WTC11 (cell line): ENCODE measurements at regions not wholly inside any gene's neighbourhood (a gene's known extent, or its start where the extent isn't known, plus 50 kb on each side); places are given as distances from the start of the nearest gene placed in this dataset.

Experiments used
- ATAC-seq: fragments of 200-7000 bp; cut with Tn5 transposase; 2 replicates; pipeline ENCODE4 v1.10.0; 2021; ENCODE audit warnings: mild to moderate bottlenecking, moderate library complexity
- CTCF ChIA-PET: fragments of 300-600 bp; sonication (Branson Sonifier 250); formaldehyde crosslinking; loops from one replicate; lab custom pipeline; 2021; ENCODE audit warnings: antibody characterized with exemption; lab: Charles Lee
- POLR2A ChIA-PET: fragments of 350-600 bp; sonication (Branson Sonifier 250); formaldehyde crosslinking; loops from one replicate; lab custom pipeline; 2021; ENCODE audit warnings: antibody characterized with exemption; lab: Charles Lee
- DNase-seq: peaks from one replicate; pipeline ENCODE4 v3.0.0; 2021; ENCODE audit warnings: low spot score
- H3K27ac Mint-ChIP-seq: 2 replicates; pipeline ENCODE4 v1.8.0; 2021; ENCODE audit warnings: mixed read lengths
- H3K27me3 Mint-ChIP-seq: 2 replicates; pipeline ENCODE4 v1.8.0; 2021; ENCODE audit warnings: low read depth, mild to moderate bottlenecking, moderate library complexity, mixed read lengths
- H3K36me3 Mint-ChIP-seq: 2 replicates; pipeline ENCODE4 v1.8.0; 2021; ENCODE audit warnings: mixed read lengths
- H3K4me1 Mint-ChIP-seq: 2 replicates; pipeline ENCODE4 v1.8.0; 2022; ENCODE audit warnings: mixed read lengths
- H3K4me3 Mint-ChIP-seq: 2 replicates; pipeline ENCODE4 v1.8.0; 2021; ENCODE audit warnings: mild to moderate bottlenecking, moderate library complexity, mixed read lengths
- H3K9me3 Mint-ChIP-seq: 2 replicates; pipeline ENCODE4 v1.8.0; 2021; ENCODE audit warnings: mixed read lengths
- ATF1 ChIP-seq: sonication (generic); formaldehyde crosslinking; IDR thresholded peaks from 2 replicates; pipeline ENCODE4 v1.8.1; 2023; ENCODE audit warnings: mild to moderate bottlenecking, moderate library complexity, missing genetic modification reagents
- ETV6 ChIP-seq: sonication (generic); formaldehyde crosslinking; IDR thresholded peaks from 2 replicates; pipeline ENCODE4 v1.8.1; 2022; ENCODE audit warnings: mild to moderate bottlenecking, missing genetic modification reagents
- HMGA2 ChIP-seq: fragments of 250-450 bp; sonication (Bioruptor Pico); IDR thresholded peaks from 2 replicates; pipeline ENCODE4 v1.4.0; 2021; ENCODE audit warnings: mild to moderate bottlenecking, moderate library complexity
- PRRX2 ChIP-seq: fragments of 250-450 bp; sonication (Bioruptor Pico); IDR thresholded peaks from 2 replicates; pipeline ENCODE4 v1.8.0; 2021; ENCODE audit warnings: mild to moderate bottlenecking
- ZNF263 ChIP-seq: sonication (generic); formaldehyde crosslinking; IDR thresholded peaks from 2 replicates; pipeline ENCODE4 v1.8.1; 2022; ENCODE audit warnings: low read depth, mild to moderate bottlenecking, moderate library complexity, missing genetic modification reagents
- TF ChIP-seq, protein P1 (sequence below): fragments of 250-450 bp; sonication (Bioruptor Pico); IDR thresholded peaks from 2 replicates; pipeline ENCODE4 v1.9.0; 2021; ENCODE audit warnings: mild to moderate bottlenecking, borderline replicate concordance
- TF ChIP-seq, protein P2 (sequence below): sonication (generic); formaldehyde crosslinking; IDR thresholded peaks from 2 replicates; pipeline ENCODE4 v1.8.0; 2023; ENCODE audit warnings: missing genetic modification reagents
- TF ChIP-seq, protein P3 (sequence below): sonication (generic); formaldehyde crosslinking; IDR thresholded peaks from 2 replicates; pipeline ENCODE4 v1.8.1; 2023; ENCODE audit warnings: mild to moderate bottlenecking, moderate library complexity, missing genetic modification reagents
- TF ChIP-seq, protein P4 (sequence below): sonication (generic); formaldehyde crosslinking; IDR thresholded peaks from 2 replicates; pipeline ENCODE4 v1.8.0; 2023; ENCODE audit warnings: missing genetic modification reagents, mild to moderate bottlenecking, borderline replicate concordance
- TF ChIP-seq, protein P5 (sequence below): sonication (generic); formaldehyde crosslinking; IDR thresholded peaks from 2 replicates; pipeline ENCODE4 v1.8.0; 2023; ENCODE audit warnings: mild to moderate bottlenecking, missing genetic modification reagents

DNA sequence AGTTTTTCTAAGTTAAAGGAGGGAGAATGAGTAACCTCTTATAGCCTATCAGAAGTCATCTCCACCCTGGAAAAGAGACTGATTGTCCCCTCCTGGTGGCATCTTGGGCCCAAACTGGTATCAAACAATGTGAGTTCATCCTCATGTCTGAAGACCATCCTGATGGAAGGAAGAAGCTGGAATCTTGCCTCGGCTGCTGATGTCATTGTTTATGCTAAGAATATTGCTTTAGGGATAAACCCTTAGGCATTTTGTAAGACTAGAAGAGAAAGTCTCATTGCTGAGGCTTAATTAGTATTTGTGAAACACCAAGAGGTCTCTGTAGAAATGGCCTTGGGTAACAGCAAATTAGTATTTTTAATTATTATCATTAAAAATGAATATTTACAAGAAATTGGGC, 65.7 kb upstream of the KCNN2 start:
- Mint-ChIP-seq H3K27ac (no peak overlapping the region), H3K9me3 (peaks cover 22% of the 10 kb centered on the region), H3K27me3 (0 out of 2 replicates have a peak, but pooled peaks cover 2% of the 10 kb centered on the region), H3K4me3 (no peak overlapping the region), H3K36me3 (peaks cover 14% of the 10 kb centered on the region), H3K4me1 (peaks cover 3% of the 10 kb centered on the region)
- POLR2A ChIA-PET = no interaction called here
- TF ChIP-seq HMGA2 = no peak
- no peak for TF ChIP-seq ATF1 (CRISPR knock-in tag)
- no peak for TF ChIP-seq PRRX2 (CRISPR knock-in tag)
- TF ChIP-seq, protein P1, sequence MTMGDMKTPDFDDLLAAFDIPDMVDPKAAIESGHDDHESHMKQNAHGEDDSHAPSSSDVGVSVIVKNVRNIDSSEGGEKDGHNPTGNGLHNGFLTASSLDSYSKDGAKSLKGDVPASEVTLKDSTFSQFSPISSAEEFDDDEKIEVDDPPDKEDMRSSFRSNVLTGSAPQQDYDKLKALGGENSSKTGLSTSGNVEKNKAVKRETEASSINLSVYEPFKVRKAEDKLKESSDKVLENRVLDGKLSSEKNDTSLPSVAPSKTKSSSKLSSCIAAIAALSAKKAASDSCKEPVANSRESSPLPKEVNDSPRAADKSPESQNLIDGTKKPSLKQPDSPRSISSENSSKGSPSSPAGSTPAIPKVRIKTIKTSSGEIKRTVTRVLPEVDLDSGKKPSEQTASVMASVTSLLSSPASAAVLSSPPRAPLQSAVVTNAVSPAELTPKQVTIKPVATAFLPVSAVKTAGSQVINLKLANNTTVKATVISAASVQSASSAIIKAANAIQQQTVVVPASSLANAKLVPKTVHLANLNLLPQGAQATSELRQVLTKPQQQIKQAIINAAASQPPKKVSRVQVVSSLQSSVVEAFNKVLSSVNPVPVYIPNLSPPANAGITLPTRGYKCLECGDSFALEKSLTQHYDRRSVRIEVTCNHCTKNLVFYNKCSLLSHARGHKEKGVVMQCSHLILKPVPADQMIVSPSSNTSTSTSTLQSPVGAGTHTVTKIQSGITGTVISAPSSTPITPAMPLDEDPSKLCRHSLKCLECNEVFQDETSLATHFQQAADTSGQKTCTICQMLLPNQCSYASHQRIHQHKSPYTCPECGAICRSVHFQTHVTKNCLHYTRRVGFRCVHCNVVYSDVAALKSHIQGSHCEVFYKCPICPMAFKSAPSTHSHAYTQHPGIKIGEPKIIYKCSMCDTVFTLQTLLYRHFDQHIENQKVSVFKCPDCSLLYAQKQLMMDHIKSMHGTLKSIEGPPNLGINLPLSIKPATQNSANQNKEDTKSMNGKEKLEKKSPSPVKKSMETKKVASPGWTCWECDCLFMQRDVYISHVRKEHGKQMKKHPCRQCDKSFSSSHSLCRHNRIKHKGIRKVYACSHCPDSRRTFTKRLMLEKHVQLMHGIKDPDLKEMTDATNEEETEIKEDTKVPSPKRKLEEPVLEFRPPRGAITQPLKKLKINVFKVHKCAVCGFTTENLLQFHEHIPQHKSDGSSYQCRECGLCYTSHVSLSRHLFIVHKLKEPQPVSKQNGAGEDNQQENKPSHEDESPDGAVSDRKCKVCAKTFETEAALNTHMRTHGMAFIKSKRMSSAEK (CRISPR knock-in tag) = no peak
- DNase-seq = no peak
- CTCF ChIA-PET = no interaction called here
- ATAC-seq = no peak

DNA sequence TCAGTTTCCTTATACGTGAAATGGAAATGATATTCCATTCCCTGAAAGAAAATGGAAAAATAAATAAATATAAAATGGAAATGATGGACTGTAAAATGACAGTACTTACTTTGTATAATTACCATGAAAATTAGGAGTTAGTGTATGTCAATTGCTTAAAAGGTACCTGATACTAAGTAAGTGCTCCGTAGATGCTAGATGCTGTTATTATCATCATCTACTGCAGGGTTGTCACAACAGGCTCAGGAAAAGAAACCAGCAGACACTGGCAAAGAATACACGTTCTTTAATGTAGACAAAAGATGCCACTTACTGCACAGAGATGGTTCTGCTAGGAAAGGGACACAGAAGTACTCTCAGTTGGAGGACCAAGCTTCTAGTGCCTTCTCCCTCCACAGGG, 64.0 kb upstream of the KCNN2 start:
- no peak overlapping the region for H3K4me3 Mint-ChIP-seq
- H3K27me3 Mint-ChIP-seq = no peaks in the 10 kb centered on the region
- H3K36me3 Mint-ChIP-seq = peaks cover 14% of the 10 kb centered on the region
- H3K27ac Mint-ChIP-seq = no peak overlapping the region
- ATAC-seq = no peak
- no peak for DNase-seq
- peaks cover 6% of the 10 kb centered on the region for H3K4me1 Mint-ChIP-seq
- CTCF ChIA-PET = no interaction called here
- POLR2A ChIA-PET = no interaction called here
- H3K9me3 Mint-ChIP-seq = peaks cover 19% of the 10 kb centered on the region
- TF ChIP-seq PRRX2 (CRISPR knock-in tag) (no peak), ETV6 (CRISPR knock-in tag) (no peak), ZNF263 (no peak)
- TF ChIP-seq, protein P2, sequence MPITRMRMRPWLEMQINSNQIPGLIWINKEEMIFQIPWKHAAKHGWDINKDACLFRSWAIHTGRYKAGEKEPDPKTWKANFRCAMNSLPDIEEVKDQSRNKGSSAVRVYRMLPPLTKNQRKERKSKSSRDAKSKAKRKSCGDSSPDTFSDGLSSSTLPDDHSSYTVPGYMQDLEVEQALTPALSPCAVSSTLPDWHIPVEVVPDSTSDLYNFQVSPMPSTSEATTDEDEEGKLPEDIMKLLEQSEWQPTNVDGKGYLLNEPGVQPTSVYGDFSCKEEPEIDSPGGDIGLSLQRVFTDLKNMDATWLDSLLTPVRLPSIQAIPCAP (CRISPR knock-in tag) = no peak
- TF ChIP-seq, protein P3, sequence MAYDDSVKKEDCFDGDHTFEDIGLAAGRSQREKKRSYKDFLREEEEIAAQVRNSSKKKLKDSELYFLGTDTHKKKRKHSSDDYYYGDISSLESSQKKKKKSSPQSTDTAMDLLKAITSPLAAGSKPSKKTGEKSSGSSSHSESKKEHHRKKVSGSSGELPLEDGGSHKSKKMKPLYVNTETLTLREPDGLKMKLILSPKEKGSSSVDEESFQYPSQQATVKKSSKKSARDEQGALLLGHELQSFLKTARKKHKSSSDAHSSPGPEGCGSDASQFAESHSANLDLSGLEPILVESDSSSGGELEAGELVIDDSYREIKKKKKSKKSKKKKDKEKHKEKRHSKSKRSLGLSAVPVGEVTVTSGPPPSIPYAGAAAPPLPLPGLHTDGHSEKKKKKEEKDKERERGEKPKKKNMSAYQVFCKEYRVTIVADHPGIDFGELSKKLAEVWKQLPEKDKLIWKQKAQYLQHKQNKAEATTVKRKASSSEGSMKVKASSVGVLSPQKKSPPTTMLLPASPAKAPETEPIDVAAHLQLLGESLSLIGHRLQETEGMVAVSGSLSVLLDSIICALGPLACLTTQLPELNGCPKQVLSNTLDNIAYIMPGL (CRISPR knock-in tag) = no peak
- TF ChIP-seq, protein P4, sequence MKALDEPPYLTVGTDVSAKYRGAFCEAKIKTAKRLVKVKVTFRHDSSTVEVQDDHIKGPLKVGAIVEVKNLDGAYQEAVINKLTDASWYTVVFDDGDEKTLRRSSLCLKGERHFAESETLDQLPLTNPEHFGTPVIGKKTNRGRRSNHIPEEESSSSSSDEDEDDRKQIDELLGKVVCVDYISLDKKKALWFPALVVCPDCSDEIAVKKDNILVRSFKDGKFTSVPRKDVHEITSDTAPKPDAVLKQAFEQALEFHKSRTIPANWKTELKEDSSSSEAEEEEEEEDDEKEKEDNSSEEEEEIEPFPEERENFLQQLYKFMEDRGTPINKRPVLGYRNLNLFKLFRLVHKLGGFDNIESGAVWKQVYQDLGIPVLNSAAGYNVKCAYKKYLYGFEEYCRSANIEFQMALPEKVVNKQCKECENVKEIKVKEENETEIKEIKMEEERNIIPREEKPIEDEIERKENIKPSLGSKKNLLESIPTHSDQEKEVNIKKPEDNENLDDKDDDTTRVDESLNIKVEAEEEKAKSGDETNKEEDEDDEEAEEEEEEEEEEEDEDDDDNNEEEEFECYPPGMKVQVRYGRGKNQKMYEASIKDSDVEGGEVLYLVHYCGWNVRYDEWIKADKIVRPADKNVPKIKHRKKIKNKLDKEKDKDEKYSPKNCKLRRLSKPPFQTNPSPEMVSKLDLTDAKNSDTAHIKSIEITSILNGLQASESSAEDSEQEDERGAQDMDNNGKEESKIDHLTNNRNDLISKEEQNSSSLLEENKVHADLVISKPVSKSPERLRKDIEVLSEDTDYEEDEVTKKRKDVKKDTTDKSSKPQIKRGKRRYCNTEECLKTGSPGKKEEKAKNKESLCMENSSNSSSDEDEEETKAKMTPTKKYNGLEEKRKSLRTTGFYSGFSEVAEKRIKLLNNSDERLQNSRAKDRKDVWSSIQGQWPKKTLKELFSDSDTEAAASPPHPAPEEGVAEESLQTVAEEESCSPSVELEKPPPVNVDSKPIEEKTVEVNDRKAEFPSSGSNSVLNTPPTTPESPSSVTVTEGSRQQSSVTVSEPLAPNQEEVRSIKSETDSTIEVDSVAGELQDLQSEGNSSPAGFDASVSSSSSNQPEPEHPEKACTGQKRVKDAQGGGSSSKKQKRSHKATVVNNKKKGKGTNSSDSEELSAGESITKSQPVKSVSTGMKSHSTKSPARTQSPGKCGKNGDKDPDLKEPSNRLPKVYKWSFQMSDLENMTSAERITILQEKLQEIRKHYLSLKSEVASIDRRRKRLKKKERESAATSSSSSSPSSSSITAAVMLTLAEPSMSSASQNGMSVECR = no peak
- TF ChIP-seq, protein P5, sequence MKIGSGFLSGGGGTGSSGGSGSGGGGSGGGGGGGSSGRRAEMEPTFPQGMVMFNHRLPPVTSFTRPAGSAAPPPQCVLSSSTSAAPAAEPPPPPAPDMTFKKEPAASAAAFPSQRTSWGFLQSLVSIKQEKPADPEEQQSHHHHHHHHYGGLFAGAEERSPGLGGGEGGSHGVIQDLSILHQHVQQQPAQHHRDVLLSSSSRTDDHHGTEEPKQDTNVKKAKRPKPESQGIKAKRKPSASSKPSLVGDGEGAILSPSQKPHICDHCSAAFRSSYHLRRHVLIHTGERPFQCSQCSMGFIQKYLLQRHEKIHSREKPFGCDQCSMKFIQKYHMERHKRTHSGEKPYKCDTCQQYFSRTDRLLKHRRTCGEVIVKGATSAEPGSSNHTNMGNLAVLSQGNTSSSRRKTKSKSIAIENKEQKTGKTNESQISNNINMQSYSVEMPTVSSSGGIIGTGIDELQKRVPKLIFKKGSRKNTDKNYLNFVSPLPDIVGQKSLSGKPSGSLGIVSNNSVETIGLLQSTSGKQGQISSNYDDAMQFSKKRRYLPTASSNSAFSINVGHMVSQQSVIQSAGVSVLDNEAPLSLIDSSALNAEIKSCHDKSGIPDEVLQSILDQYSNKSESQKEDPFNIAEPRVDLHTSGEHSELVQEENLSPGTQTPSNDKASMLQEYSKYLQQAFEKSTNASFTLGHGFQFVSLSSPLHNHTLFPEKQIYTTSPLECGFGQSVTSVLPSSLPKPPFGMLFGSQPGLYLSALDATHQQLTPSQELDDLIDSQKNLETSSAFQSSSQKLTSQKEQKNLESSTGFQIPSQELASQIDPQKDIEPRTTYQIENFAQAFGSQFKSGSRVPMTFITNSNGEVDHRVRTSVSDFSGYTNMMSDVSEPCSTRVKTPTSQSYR = no peak
